GM21737 (cell line): ENCODE measurements at regions not wholly inside any gene's neighbourhood (a gene's known extent, or its start where the extent isn't known, plus 50 kb on each side); places are given as distances from the start of the nearest gene placed in this dataset.
A peak's percentile ranks its signal among the peaks of the same experiment; 100 is the strongest.

Experiments
- ATAC-seq: cut with Tn5 transposase; IDR thresholded peaks from one replicate; pipeline ENCODE4 v1.9.1; 2021; ENCODE audit warnings: mild to moderate bottlenecking, moderate library complexity; ENCODE audit not compliant: unreplicated experiment

DNA sequence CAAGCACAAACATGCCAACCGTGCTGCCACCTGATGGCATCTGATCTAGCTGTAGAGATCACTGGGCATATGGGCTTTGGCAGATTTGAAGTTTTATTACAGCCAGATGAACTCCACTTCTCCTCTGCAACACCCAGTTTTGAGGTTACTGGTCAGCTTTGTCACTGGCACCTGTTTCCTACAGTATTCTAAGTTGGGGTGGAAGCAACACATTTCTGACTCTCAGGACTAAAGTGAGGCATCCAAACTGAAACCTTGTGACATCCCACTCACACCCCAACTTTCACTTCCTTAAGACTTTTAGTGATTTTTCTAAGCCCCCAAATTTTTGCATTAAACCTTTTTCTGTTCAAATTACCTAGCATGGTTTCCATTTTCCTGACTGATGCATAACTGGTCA, 115.1 kb upstream of the PCDH18 start:
- ATAC-seq, result peak; percentile 85

- ATAC-seq, result no peak
Observed at GRCh38 chr4:137644201-137644600, 111.9 kb upstream of the PCDH18 start.

GRCh38 chr4:137641544-137641943, 109.2 kb upstream of the PCDH18 start:
- ATAC-seq, result no peak

DNA sequence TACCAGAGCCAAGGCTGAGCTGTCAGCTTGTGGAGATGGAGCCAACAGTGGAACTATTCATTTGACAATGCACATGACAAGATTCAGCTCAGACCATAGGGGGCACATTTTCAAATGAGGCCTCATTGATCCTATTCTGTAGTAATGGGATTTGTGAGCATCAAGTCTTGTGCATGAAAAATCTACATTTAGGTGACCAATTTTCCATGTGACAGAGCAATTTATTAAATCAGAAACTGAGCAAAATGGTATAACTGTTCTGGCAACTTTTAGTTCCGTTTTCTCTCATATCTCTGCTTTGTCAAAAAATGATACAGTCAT, 108.5 kb upstream of the PCDH18 start:
- no peak for ATAC-seq

- ATAC-seq, result no peak
Observed at GRCh38 chr4:137640156-137640837, 108.0 kb upstream of the PCDH18 start.

DNA sequence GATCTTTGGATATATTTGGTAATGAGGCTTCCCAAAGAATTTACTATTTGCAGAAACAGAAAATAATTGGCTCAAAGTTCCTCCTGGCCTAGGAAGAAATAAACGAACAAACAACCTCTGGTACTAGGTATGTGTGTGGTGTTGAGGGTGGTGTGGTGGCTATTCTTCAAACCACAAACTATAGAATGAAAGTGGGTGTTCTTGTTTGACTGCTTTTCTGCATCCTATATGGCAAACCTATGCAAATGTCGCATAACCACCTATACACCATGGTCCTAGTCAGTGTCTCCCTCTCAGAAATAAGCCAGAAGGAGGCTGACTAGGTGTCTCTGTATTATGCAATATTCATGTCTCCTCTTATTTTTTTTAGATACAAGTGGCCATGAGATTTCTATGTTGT, 106.6 kb upstream of the PCDH18 start:
- ATAC-seq, result no peak

- no peak for ATAC-seq
Observed at GRCh38 chr4:137635601-137636000, 103.3 kb upstream of the PCDH18 start.

GRCh38 chr4:137635108-137635507, 102.8 kb upstream of the PCDH18 start:
- ATAC-seq, result no peak

DNA sequence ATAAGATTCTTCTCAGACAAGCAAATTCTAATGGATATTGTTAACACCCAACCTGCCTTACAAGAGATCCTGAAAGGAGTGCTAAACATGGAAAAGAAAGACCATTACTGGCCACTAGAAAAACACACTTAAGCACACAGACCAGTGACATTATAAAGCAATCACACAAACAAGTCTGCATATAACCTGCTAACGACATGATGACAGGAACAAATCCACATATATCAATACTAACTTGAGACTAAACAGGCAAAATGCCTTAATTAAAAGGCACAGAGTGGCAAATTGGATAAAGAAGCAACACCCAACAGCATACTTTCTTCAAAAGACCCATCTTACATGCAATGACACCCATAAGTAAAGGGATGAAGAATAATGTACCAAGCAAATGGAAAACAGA, 100.5 kb upstream of the PCDH18 start:
- ATAC-seq, result no peak

DNA sequence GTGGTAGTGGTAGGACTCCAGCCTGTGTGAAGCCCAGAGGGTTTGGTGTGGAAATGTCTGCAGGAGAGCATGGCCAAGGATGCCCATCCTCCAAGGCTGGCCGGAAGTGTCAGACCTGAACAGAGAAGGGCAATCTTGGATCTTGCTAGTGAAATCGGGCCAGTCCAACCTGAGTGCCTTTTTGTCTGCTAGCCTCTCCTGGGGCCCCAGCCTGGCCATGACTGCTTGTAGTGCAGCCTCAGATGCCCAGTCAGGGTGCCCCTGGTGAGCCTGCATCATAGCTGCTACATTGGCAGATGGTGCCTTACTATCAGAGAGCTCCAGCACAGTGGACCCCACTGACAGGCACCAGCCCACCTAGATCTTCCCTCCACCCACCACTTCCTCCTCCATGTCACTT, 99.3 kb upstream of the PCDH18 start:
- ATAC-seq, result no peak

DNA sequence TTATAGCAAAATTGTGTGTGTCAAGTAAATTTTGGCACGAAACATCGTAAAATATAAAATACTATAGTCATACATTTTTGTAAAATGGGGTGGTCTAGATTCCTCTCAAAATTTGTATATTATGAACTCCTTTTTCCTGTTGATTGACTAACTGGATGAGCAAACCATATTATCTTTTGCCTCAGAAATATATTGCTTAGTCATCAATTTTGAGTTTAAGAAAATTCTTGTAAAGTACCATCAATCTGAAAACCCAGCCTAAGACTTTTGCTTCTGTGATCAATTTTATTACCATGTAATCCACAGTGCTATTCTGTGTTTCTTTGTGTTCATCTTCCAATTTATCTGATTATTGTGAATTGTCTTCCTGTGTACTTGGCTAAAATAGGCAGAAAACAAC, 98.0 kb upstream of the PCDH18 start:
- no peak for ATAC-seq

DNA sequence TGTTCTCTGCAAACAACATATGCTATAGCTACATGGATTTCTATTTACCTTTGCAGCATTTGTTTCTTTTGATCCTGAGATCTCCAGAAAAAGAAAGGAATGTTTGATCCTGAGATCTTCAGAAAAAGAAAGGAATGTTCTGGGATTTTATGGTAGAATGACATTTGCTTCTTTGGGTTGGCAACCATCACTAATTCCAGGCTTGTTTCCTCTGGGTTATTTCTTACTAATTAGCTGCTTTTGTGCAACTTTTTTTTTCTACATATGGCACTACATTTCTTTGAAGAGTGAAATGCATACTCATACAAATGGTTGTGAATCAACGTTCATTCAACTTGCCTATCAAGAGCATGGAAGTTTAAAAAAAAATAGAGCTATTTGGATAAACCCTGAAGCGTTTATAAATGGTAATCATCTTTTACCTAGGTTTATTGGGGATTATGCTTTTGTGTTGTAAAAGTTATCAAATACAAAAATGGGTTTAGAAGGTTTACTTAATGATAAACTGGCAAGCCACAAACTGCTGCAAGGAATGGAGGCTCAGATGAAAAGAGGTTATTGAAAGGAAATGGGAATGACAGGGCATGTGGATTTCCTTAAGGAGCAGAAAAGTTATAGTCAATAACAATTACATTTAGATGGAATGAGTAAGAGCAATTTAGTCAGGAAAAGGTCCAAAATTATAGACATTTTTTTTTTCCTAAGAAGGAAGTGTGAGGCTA, 95.6 kb upstream of the PCDH18 start:
- no peak for ATAC-seq

- no peak for ATAC-seq
Observed at GRCh38 chr4:137626942-137627738, 94.8 kb upstream of the PCDH18 start.

DNA sequence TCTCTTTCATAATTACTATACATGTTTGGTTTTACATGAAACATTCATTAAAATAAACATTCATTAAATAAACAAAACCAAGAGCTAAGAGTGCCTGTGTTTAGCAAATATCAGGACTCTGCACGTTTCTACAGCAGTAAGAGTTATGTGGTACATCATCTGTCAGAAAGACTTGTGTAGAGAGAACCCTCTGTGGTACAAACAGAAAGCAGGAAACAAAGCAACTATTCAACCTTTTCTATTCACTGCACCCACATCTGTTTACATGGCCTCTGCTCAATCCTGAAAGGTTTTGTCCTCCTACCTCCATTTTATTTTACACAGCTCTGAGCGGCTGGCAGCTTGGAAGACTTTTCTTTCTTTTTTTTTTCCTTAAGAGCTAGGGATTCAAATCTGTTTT, 90.7 kb upstream of the PCDH18 start:
- no peak for ATAC-seq

DNA sequence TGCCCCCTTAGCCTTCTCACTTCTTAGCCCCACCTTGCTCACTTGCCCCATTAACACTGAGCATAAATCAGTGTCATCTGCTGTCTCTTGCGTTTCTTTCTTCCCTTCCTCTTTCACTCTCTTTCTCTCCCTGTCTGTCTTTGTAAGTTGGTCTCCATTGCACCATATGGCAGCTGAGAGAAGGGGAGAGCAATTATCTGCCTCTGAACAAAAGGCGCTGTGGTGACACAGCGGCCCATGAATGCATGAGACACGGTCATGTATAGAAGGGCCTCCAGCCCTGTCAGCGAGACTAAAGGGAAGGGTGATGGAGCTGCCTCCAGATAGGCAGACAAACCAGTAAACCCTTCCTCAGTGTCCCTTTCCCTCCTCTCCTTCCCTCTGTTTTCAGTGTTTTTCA, 88.8 kb upstream of the PCDH18 start:
- no peak for ATAC-seq

GRCh38 chr4:137614491-137614890, 82.2 kb upstream of the PCDH18 start:
- ATAC-seq, result no peak

DNA sequence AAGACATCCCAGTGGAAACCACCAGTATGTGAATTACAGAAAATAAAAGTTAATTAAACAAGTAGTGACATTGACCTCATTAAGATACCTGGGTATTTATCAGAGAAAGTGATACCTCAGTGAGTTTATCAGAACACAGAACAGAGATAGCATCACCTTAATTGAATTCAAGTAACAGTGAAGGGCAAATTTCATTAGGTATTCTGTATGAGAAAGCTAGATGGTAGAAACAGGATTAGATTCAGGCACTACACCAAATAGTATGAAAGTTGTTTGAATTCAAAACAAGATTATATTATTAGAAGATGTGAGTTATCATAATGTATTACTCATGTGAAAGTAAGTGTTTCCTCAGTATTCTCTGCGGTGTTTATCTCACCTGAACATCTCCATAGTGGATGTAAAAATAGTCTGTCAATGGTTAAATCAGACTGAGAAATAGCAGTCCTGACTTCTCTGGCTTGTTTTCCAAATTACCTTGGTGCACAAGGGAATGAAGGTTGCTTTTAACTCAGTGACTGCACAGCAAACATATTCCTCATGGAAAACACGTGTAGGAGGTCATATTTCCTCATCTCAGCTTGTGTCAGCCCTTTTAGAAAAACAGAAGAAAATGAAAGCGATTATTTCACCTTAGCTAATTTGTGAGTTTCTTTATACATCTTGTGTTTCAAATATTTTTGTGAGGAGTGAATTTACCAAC, 79.9 kb upstream of the PCDH18 start:
- no peak for ATAC-seq

DNA sequence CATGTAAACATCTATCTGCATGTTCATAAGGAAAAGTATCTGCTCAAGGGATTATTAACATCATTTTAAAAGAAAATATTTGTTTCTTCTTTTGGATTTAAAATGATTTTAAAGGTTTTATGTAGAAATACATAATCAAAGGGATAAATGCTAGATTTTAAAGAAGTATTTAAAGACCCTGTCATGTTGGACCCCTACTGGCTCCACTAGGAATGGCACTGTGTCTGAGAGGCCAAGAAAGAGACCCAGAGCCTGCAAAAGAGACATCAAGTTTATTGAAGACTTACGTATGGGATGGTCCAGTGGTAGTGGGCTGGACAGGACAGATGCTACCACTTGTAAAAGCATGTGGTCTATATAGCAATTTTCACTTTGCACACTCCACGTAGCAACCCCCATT, 78.7 kb upstream of the PCDH18 start:
- no peak for ATAC-seq

GRCh38 chr4:137609718-137610430, 77.6 kb upstream of the PCDH18 start:
- ATAC-seq, result no peak

- ATAC-seq, result no peak
Observed at GRCh38 chr4:137608085-137608484, 75.8 kb upstream of the PCDH18 start.

GRCh38 chr4:137602436-137602835, 70.1 kb upstream of the PCDH18 start:
- ATAC-seq, result no peak
